ENCODE measurements at regions not wholly inside any gene's neighbourhood (a gene's known extent, or its start where the extent isn't known, plus 50 kb on each side); places are given as distances from the start of the nearest gene placed in this dataset.
"Not testable (repeated sequence)": the region's sequence is repeated elsewhere in the genome, so short reads cannot be mapped to it uniquely, and the experiment has no call there.

DNA sequence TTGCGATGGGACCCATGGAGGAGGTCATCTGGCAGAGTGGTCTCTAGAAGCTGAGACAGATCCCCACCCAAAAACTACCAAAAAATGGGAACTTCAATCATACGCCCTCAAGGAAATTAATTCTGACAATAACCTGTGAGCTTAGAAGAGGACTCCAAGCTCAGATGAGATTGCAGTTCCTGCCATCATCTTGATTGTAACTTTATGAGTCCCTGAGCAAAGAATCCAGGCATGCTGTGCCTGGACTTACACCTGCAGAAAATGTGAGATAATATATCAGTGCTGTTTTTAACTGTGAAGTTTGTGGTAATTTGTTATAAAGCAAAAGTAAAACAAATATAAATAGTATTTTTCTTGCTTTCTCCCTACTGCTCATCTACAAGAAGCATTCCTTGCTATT is 299.6 kb upstream of the MBL2 start:
- no peak for DNase-seq (ENCODE audit: low read depth)

DNA sequence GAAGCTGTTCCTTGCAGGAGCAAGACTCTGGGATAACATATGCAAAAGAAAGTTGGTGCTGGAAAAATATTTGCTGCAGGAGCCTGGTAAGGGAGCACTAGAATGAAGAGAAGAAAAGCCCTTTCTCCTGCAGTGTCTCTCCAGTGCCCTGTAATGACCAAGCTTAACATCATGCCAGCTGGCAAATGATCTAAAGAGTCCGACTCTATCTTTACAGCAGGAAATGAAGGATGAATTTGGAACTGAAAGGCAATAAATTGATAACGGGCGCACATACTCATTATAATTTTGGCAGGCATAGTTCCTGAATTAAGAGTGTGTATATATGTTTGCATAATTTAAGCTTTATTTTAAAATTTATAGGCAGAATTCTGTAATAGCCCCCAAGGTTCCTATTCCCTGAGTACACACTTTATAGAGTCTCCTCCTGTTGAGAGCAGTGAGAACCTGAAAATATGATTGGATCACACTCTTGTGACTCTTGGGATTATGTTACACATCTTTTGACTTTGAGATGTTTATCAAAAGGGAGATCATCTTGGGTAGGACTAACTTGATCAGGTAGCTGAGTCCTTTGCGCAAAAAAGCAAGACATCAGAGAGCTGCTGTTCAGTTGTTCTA is 299.0 kb upstream of the MBL2 start:
- DNase-seq (ENCODE audit: low read depth), result no peak

DNA sequence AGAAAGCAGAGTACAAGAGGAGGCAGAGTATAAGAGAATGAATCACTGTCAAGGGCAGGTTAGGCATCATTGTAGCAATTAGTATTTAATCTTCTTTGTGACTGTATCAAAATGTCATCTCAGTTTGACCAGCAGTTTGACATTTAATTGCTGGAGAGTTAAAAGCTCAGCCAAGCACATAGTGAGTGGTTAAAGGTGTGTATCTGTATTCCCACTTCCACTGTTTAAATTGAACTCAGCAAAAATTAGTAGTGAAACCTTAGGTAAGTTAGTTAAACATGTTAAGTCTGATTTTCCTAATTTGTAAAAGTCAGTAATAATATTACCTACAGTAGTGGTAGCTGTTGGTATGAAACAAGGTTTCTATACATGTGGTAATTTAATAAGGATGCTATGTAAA is 296.4 kb upstream of the MBL2 start:
- DNase-seq (ENCODE audit: low read depth), result no peak

DNA sequence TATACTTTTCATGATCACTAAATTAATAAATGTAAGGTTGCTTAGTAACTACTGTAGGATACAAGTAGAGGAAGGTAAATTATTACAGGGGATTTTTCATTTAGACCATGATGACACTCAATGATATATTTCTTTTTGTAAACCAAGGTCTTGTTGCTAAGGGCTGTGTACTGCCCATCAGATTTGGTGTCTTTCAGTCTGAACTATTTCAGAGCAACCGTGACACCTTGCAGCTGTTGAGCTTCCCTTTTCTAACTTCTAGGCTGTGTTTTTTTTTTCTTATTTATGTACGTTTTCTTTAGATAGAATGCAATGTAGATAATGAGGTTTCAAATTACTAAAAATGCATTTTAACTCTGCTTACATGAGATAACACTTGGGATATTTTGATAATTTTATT is 292.0 kb upstream of the MBL2 start:
- DNase-seq (ENCODE audit: low read depth), result no peak

DNA sequence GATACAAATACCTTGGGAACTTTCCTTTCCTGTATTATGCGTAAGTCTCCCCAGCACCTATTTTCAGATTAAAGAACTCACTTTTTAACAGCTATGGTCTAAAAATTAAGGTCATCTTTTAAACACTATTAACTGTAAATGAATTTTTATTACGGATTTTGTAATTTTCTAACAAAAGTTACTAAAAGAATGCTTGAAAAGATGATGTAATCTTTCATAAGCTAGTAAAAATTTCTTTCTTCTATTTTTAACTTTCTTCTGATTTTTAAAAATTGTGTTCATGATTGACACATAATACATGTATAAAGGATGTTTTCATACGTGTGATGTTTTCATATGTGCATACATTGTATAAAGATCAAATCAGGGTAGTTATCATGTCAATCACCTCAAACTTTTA is 291.2 kb upstream of the MBL2 start:
- DNase-seq (ENCODE audit: low read depth), result no peak

DNA sequence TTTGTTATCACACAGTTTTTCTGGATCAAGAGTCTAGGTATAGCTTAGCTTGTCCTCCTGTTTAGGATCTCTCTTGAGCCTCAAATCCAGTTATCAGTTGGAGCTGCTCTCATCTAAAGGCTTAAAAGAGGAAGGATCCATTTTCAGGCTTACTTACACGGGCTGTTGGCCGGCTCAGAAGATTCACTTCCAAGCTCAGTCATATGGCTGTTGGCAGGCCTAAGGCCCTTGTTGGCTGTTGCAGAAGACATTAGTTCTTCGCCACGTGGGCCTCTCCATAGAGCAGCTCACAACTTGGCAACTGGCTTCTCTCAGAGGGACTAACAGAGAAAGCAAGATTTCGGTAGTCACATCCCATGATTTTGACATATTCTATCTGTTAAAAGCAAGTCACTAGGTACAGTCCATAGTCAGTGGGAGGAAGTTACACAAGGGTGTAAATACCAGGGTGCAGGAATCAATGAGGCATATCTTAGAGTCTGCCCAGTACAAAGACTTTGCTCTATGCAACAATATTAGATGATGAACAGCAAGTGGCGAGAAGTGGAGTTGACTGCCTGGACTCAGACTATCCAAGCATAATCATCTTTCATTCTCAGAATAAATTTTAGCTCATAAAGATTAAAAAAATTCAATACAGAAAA is 280.1 kb upstream of the MBL2 start:
- DNase-seq (ENCODE audit: low read depth), result no peak

DNA sequence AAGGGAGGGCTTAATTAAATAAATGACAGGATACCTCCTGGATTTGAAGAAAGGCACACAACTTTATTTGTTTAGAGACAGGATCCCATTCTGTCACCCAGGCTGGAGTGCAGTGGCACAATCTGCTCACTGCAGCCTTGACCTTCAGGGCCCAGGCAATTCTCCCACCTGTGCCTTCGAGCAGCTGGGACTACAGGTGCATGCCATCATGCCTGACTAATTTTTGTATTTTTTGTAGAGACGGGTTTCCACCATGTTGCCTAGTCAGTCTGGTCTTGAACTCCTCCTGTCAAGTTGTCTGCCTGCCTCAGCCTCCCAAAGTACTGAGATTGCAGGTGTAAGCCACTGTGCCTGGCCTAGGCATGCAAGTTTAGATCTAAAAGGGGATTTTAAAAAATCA is 272.7 kb upstream of the MBL2 start:
- DNase-seq (ENCODE audit: low read depth), result no peak

DNA sequence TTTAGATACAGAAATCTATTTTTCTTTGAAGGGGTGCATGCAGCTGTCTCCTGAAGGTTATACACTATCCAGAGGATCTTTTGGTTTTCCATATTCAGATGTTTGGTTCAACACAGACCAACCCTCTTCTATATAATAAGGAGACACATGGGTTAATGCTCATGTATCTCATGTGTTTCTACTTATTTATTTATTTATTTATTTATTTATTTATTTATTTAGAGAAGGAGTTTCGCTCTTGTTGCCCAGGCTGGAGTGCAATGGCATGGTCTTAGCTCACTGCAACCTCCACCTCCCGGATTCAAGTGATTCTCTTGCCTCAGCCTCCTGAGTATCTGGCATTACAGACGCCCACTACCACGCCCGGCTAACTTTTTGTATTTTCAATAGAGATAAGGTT is 263.2 kb upstream of the MBL2 start:
- DNase-seq (ENCODE audit: low read depth), result not testable (repeated sequence)

DNA sequence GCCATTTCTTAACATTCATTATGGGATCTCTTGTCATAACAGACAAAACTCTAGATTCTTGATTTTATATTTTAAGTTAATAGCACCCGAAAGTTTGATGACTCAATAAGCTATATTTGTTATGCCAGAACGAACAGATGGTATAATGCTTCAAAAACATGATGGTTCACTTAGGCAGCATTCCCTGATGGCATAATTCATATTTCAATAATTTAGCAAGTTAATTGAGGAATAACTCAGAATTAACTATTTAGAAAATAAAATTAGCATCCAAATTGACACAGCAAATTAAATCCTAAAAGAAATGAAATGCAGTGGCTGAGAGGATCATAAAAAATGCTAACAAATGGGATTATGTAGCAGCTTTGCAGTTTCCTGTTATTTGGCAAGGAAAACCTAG is 260.8 kb upstream of the MBL2 start:
- no peak for DNase-seq (ENCODE audit: low read depth)

DNA sequence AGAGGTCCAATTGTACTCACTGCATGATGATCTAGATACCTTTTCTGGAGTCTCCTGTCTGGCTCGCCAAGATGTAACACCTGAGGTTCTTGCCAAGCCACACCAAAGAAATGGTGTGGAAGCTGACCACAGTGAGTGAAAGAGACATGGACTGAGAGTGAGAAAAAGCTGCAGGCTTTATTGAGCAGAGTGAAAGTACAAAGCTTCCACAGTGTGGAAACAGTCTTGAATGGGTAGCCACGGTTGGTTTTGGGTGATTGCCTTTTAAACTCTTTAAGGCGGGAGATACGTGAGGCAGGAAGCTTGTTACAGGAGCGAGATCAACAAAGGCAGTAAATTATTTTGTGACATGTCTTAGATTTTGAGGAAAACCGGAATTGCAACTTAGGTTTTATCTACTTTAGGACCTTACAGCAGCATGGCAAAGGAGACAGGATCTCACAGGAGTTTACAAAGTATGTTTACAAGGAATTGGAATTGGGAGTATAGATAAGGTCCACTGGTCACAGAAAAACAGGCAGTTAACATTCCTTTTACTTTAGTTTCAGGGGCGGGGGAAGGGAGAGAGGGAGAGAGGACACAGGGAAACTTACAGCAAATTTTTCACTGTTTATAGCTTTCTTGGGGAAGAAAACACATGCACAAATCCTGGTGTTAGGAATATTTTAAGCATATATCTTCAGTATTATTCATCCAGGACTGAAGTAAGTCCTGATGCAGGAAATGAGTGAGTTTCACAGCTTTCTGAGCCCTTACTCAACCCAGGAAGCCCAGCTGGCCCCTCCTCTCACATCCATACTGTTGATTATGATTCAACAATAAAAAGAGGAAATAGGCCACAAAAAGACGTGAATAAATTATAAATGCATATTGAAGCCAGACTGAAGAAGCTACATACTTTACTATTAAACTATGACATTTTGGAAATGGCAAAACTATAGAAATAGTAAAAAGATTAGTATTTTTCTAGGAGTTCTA is 257.6 kb upstream of the MBL2 start:
- not testable (repeated sequence) for DNase-seq (ENCODE audit: low read depth)

DNA sequence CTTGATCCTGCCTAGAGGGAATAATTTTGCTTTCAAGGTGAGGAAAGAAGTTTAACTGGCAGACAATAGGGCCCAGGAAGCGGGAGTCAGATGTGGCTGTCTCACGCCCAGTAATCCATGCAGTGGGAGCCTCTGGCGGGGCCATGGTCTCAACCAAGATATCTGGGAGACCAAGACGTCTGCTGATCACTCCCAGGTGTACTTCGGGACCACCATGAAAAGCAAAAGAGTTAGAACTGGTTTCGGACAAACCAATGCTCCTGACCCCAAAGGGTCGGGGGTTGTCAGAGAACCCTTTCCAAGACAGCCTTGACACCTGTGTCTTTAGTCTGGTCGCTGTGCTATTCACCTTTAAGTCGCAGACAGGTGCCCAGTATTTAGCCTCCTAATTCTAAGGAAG is 256.9 kb upstream of the MBL2 start:
- DNase-seq (ENCODE audit: low read depth), result no peak

DNA sequence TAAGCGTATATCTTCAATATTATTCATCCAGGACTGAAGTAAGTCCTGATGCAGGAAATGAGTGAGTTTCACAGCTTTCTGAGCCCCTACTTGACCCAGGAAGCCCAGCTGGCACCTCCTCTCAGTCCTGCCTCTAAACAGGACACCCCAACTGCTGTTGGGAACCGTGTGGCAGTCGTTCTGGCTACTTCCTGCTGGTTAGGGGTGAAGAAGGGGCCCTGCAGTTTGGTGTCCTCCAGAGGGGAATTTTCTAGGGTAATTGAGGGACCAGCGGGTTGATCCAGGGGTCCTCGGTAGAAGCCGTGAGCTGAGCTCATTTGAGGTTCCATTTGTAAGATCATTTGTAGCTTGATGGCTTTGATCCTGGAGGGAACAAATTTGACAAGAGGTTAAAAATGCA is 253.2 kb upstream of the MBL2 start:
- not testable (repeated sequence) for DNase-seq (ENCODE audit: low read depth)

DNA sequence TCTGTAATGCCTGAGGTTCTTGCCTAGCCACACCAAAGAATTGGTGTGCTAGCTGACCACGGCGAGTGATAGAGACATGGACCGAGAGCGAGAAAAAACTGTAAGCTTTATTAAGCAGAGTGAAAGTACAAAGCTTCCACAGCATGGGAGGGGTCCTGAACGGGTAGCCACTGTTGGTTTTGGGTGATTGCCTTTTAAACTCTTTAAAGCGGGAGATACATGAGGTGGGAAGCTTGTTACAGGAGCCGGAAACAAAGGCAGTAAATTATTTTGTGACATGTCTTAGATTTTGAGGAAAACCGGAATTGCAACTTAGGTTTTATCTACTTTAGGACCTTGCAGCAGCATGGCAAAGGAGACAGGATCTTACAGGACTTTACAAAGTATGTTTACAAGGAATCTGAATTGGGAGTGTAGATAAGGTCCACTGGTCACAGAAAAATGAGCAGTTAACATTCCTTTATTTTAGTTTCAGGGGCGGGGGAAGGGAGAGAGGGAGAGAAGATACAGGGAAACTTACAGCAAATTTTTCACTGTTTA is 252.7 kb upstream of the MBL2 start:
- DNase-seq (ENCODE audit: low read depth), result no peak

DNA sequence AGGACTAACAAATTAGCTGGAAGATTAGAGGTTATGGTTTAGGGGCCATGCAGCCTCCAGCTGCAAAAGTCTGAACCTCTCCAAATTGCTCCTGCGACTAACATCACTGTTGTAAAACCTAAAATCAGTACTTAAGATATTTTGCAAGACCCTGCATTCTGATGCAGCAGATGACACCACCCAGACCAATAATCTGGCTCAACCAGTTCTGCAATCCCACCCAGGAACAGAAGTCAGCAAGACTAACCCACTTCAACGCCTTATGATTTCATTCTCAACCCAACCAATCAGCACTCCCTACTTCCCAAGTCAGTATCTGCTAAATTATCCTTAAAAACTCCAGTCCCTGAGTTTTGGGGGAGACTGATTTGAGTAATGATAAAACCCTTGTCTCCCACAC is 250.8 kb upstream of the MBL2 start:
- DNase-seq (ENCODE audit: low read depth), result no peak

DNA sequence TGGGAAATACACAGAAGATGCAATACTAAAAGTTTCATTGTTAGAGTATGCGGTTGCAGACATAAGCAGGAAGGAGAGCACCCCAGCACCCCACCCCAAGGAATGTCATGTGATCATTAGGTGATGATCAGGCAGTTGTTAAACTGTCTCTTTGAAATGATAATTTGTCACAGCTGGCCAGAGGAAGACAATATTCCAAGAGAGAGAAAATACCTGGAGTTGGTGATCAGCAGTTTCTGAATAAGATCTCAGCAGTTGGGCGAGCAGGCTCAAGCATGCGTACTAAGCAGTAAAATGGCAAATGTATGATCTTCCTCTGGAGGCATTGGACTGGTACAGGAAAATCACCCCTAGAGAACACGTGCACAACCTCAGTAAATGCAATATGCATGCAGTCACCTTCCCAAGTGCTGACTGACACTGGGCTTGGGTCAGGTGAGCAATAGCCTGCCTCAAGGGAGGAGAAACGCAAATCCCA is 250.1 kb upstream of the MBL2 start:
- DNase-seq (ENCODE audit: low read depth), result no peak

DNA sequence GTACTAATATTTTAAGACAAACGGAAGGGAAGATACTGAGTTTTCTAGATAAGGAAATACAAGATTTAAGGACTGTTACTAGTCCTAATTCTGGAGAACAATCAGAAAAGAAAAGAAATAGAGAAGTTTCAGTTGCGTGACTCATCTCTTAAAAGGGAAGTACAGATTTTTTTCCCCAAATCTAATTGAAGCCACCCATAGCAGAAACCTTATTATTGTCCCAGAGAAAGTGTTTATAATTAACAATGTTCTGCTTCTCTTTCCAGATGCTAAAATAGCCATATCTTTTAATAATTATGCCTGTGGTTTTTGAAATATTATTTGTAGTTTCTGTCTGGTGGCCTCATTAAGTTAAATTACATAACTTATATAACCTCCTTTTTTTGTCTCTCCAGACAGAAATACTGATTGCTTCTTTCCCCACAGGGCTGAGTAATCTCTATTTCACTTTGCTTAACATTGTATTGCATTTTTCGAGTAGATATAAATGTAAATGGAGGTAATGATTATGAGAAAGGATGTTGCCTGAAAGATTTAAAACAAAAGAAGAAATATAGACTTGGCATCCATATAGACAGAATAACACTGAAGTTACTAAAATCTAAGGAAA is 240.7 kb upstream of the MBL2 start:
- no peak for DNase-seq (ENCODE audit: low read depth)

DNA sequence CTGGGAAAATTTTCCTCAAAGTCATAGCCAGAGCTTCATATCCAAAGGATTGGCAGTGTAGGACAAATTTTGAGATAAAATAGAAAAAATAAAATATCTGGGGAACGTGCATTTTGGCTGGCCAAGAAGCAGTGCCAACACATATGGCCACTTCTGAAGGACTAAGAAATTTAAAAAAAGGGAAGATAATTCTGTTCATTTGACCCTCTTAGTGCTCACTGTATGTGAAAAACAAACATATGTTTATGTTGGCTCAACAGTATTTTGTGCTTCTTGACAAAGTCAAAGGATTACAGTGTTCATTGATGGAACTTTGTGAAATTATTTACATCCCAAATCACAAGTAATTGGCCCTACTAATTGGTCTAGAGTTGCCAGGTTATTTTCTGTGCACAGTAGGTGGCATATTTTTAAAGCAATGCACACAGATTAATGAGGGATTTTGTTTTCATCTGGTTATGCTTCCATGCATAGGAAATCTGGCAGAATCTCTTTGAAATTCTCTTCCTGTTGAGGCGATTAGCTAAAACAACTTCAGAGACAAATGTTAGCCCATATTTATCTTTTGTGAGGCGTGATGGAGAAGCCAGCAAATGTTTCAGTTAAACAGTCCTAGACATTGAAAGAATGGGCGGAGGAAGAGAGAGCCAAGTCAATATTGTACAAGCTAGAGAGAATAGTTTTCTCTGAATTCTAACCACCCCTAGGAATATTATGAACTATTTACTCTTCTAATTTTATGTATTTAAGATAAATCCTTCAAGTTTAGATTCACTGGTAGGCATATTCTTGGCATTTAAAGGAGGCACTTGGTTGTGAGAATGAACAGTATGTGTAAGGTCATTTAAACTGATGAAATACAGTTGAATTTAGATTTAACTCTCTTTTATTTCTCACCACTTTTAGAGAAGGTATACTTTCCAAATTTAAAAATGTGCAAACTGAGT is 237.7 kb upstream of the MBL2 start:
- no peak for DNase-seq (ENCODE audit: low read depth)

DNA sequence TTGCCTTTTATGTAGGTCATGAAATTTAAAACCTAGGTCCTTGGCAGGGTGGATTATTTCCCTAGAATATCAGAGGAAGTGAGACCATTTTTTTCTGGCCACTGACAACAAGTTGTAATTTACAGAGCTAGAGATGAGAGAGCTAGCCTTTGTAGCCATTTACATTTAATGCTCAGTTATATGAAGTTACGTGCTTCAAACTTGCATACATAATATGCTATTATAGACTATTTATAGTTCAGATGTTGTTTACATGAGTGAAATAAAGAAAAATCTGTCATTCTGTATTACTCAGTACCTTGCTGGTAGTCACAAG is 234.9 kb upstream of the MBL2 start:
- DNase-seq (ENCODE audit: low read depth), result no peak

DNA sequence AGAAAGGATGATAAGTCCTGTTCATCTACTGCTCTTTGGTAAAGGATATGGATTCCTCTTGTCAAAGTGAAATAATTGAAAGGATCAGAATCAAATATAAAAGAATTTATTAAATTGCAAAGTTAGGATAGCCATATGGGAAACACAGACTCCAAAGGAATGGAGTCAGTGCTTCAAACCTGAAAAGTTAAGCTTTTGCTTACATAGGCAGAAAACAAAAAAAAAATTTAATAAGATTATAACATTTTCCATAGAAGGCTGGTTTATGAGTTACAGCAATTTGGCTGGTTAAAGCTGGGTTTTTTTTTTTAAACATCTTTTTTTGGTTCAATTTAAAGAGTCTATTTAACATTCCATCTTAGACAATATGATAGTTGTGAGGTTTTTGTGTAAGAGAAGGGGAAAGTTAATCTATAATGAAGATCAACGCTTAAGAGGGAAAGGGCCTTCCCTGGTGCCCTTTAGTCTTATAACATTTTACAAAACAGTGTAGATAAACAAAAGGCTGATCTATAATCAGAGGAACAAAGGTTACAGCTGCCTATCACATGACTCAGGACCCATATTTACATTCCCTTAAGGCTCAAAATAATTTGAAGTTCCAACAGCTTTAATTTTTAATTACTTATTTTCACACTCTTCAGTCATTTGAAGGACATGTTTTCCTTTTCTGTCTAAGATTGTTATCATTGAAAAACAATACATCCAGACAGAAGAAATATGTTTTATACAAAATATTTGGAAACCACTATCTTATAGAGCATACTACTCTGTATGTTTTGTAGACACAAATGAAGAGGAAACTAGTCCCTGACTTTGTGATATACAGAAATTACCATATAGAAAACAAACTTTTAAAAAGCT is 234.3 kb upstream of the MBL2 start:
- DNase-seq (ENCODE audit: low read depth), result no peak

DNA sequence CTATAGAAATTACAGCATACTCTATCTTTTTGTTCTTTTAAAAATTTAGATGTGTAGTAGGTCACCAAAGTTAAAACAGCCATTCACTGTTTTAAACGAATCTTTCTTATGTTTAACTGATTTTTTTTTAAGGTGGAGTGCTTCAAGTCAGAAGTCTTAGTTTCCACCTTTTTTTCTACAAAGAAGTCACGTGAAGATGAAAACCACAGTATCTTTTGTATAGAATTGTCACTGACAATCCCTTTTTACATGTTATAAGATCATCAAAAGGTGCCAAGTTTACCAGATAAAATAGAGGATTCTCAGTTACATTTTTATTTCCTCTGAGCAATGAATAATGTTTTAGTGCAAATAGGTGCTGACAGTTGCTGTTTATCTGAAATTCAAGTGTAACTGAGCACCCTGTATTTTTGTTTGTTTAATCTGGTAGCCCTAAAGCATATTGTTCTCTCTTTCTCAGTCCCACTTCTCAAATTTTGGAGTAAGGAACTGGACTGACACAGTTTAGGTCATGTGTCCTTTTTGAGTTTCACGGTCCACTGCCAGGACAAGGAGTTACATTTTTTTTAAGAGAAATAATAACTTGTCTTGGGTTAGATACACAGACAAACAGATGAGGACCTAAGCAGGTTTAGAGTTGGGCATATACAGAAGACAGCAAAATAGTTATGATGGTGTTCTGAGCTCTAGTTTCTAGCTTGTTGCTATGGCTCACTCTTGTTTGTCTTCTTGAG is 233.2 kb upstream of the MBL2 start:
- DNase-seq (ENCODE audit: low read depth), result no peak

Measured in GM04503 (cell line).